KMS-11 (cell line): ENCODE measurements at regions not wholly inside any gene's neighbourhood (a gene's known extent, or its start where the extent isn't known, plus 50 kb on each side); places are given as distances from the start of the nearest gene placed in this dataset.

ENCODE experiments used
- H2AFZ ChIP-seq: fragments of 200-600 bp; sonication (generic); 2 replicates; pipeline ENCODE4 v1.6.1; 2016; ENCODE audit warnings: antibody characterized with exemption, mixed run types, low read depth
- H3K27ac ChIP-seq: fragments of 200-600 bp; sonication (generic); 2 replicates; pipeline ENCODE4 v1.6.1; 2016; ENCODE audit warnings: mild to moderate bottlenecking, mixed run types
- H3K27me3 ChIP-seq: fragments of 200-600 bp; sonication (generic); 2 replicates; pipeline ENCODE4 v1.6.1; 2017; ENCODE audit warnings: mild to moderate bottlenecking, low read depth, mixed run types, moderate library complexity; ENCODE audit not compliant: insufficient read depth
- H3K36me3 ChIP-seq: fragments of 200-600 bp; sonication (generic); 2 replicates; pipeline ENCODE4 v1.6.1; 2017; ENCODE audit warnings: mild to moderate bottlenecking, mixed run types; ENCODE audit not compliant: insufficient read depth
- H3K4me1 ChIP-seq: fragments of 200-600 bp; sonication (generic); 2 replicates; pipeline ENCODE4 v1.6.1; 2016; ENCODE audit warnings: mild to moderate bottlenecking, low read depth, mixed run types; ENCODE audit not compliant: poor library complexity, severe bottlenecking
- H3K4me2 ChIP-seq: fragments of 200-600 bp; sonication (generic); 2 replicates; pipeline ENCODE4 v1.7.0; 2016; ENCODE audit warnings: mild to moderate bottlenecking, mixed run types
- H3K4me3 ChIP-seq: fragments of 200-600 bp; sonication (generic); IDR thresholded peaks from 2 replicates; pipeline ENCODE4 v1.6.1; 2017; ENCODE audit warnings: low read depth, low read length, mixed read lengths; ENCODE audit not compliant: insufficient read depth
- H3K79me2 ChIP-seq: fragments of 200-600 bp; sonication (generic); 2 replicates; pipeline ENCODE4 v1.6.1; 2016; ENCODE audit warnings: low read depth, mixed run types; ENCODE audit not compliant: insufficient read depth
- H3K9ac ChIP-seq: fragments of 200-600 bp; sonication (generic); 2 replicates; pipeline ENCODE4 v1.6.1; 2016; ENCODE audit warnings: mild to moderate bottlenecking, mixed run types
- H4K20me1 ChIP-seq: fragments of 200-600 bp; sonication (generic); 2 replicates; pipeline ENCODE4 v1.6.1; 2016; ENCODE audit warnings: mild to moderate bottlenecking, mixed run types; ENCODE audit not compliant: insufficient read depth
- TF ChIP-seq, protein P1 (sequence below): fragments of 200-600 bp; sonication (generic); conservative IDR thresholded peaks from 2 replicates; pipeline ENCODE4 v1.6.1; 2017; ENCODE audit warnings: low read depth, mild to moderate bottlenecking, antibody characterized with exemption, low read length, moderate library complexity, mixed read lengths

DNA sequence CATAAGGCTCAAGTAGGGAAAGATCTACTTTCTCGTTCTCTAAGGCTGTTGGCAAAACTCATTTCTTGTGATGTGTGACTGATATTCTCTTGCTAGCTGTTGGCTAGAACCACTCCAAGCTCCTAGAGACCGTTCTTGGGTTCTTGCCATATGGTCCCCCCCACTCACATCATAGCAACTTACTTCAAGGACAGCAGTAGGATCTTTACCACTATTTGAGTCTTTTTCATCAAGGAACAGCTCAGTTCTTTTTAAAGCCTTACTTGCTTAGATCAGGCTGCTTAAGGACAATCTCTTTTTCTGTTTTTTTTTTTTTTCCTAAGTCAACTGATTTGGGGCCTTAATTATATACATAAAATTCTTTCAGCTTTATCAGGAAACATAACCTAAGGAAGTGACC, 251.1 kb downstream of the GPR37 start:
- Histone ChIP-seq H2AFZ (no peak overlapping the region), H3K4me3 (no peak overlapping the region), H3K27me3 (no peaks in the 10 kb centered on the region), H3K4me1 (no peaks in the 10 kb centered on the region), H3K27ac (no peak overlapping the region), H3K9ac (no peak overlapping the region), H3K79me2 (no peaks in the 10 kb centered on the region), H3K36me3 (no peaks in the 10 kb centered on the region), H4K20me1 (no peaks in the 10 kb centered on the region), H3K4me2 (no peak overlapping the region)
- TF ChIP-seq, protein P1, sequence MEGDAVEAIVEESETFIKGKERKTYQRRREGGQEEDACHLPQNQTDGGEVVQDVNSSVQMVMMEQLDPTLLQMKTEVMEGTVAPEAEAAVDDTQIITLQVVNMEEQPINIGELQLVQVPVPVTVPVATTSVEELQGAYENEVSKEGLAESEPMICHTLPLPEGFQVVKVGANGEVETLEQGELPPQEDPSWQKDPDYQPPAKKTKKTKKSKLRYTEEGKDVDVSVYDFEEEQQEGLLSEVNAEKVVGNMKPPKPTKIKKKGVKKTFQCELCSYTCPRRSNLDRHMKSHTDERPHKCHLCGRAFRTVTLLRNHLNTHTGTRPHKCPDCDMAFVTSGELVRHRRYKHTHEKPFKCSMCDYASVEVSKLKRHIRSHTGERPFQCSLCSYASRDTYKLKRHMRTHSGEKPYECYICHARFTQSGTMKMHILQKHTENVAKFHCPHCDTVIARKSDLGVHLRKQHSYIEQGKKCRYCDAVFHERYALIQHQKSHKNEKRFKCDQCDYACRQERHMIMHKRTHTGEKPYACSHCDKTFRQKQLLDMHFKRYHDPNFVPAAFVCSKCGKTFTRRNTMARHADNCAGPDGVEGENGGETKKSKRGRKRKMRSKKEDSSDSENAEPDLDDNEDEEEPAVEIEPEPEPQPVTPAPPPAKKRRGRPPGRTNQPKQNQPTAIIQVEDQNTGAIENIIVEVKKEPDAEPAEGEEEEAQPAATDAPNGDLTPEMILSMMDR, result no peak

DNA sequence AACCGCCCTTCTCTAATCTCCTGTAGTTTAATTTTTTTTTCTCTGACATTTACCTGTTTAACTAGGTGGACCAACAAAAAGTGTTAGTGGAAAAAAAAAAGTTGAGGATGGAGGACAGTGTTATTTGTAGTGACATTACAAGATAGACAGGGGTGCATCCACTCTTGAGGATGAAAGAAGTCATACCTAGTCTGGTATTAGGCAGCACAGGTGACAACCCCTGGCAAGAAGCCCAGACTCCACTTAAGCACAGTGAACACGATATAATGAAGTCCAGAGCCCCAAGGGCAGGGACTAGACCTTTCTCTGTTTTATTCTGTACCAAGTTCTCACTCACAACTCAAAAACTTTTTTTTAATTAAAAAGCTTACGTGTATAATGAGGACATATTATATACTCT, 268.4 kb downstream of the GPR37 start:
- no peaks in the 10 kb centered on the region for H3K36me3 ChIP-seq
- no peak overlapping the region for H3K27ac ChIP-seq
- no peak overlapping the region for H2AFZ ChIP-seq
- TF ChIP-seq, protein P1, result no peak
- no peak overlapping the region for H3K9ac ChIP-seq
- no peaks in the 10 kb centered on the region for H3K79me2 ChIP-seq
- H4K20me1 ChIP-seq, result no peaks in the 10 kb centered on the region
- H3K4me1 ChIP-seq, result no peaks in the 10 kb centered on the region
- H3K27me3 ChIP-seq, result no peaks in the 10 kb centered on the region
- no peak overlapping the region for H3K4me3 ChIP-seq
- no peak overlapping the region for H3K4me2 ChIP-seq

- Histone ChIP-seq H4K20me1 (no peaks in the 10 kb centered on the region), H3K36me3 (no peaks in the 10 kb centered on the region), H3K4me1 (no peaks in the 10 kb centered on the region), H2AFZ (no peak overlapping the region), H3K27me3 (no peaks in the 10 kb centered on the region), H3K4me2 (no peak overlapping the region), H3K27ac (no peak overlapping the region), H3K9ac (no peak overlapping the region), H3K79me2 (no peaks in the 10 kb centered on the region), H3K4me3 (no peak overlapping the region)
- TF ChIP-seq, protein P1, result no peak
These were observed 275.7 kb downstream of the GPR37 start for GRCh38 chr7:124489925-124490324.

DNA sequence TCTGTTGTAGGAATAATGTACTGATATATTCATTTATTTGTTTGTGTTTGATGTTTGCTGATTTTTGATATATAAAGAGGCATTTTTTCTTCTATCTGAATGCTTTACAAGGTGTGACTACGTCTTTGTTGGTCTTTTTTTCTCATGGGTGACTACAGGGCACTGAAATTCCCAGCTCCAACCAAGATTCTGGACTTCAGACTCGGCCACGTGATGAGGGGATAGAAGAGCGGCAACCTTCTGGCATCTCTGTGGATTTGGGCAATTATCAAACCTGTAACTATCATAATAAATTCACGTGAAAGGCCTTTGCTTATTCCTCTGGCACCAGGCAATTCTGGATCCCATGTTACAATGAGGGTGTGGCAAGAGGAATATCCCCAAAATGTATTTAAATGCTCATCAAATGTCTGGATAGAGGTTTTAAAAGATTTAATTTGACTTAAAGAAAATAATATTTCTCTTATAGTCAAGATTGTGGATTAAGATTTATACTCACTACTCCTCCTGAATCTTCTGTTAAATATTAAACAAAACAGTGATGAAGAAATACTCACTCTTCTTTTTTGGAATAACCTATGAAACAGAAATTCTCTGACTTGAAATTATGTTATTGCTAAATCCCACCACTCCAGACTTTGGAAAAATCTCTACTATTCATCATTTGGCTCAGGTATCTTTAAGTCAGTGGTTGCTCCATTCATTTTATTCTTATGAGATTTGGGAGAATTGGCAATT, 276.3 kb downstream of the GPR37 start:
- TF ChIP-seq, protein P1, result no peak
- Histone ChIP-seq H3K4me2 (no peak overlapping the region), H2AFZ (no peak overlapping the region), H3K27ac (no peak overlapping the region), H3K27me3 (no peaks in the 10 kb centered on the region), H4K20me1 (no peaks in the 10 kb centered on the region), H3K4me1 (no peaks in the 10 kb centered on the region), H3K36me3 (no peaks in the 10 kb centered on the region), H3K4me3 (no peak overlapping the region), H3K9ac (no peak overlapping the region), H3K79me2 (no peaks in the 10 kb centered on the region)
